ENCODE measurements at regions not wholly inside any gene's neighbourhood (a gene's known extent, or its start where the extent isn't known, plus 50 kb on each side); places are given as distances from the start of the nearest gene placed in this dataset.

GRCh38 chr2:103335403-103335802 lies 573.6 kb downstream of the TMEM182 start:
- TF ChIP-seq, protein P1, sequence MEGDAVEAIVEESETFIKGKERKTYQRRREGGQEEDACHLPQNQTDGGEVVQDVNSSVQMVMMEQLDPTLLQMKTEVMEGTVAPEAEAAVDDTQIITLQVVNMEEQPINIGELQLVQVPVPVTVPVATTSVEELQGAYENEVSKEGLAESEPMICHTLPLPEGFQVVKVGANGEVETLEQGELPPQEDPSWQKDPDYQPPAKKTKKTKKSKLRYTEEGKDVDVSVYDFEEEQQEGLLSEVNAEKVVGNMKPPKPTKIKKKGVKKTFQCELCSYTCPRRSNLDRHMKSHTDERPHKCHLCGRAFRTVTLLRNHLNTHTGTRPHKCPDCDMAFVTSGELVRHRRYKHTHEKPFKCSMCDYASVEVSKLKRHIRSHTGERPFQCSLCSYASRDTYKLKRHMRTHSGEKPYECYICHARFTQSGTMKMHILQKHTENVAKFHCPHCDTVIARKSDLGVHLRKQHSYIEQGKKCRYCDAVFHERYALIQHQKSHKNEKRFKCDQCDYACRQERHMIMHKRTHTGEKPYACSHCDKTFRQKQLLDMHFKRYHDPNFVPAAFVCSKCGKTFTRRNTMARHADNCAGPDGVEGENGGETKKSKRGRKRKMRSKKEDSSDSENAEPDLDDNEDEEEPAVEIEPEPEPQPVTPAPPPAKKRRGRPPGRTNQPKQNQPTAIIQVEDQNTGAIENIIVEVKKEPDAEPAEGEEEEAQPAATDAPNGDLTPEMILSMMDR (optimal IDR thresholded peaks at IDR 0.05 in 1 of 3, IDR thresholded peaks at IDR 0.05 in 1 of 3, conservative IDR thresholded peaks at IDR 0.05 in 1 of 3; ENCODE audit: extremely low read depth in 1 of 3, insufficient read depth in 2 of 3, low read length in 3 of 3): no peak
- no peak for TF ChIP-seq EZH2 (IDR thresholded peaks at IDR 0.05; ENCODE audit: low read length)
